SK-N-SH treated with all-trans-retinoic acid at 6 μM for 48 hours (cell line): ENCODE measurements at regions not wholly inside any gene's neighbourhood (a gene's known extent, or its start where the extent isn't known, plus 50 kb on each side); places are given as distances from the start of the nearest gene placed in this dataset.

Source experiments
- ARNTL ChIP-seq: fragments of 450-650 bp; formaldehyde crosslinking; IDR thresholded peaks from 2 replicates; pipeline ENCODE4 v1.5.0; 2020; ENCODE audit warnings: low read depth, mild to moderate bottlenecking, moderate library complexity, borderline replicate concordance
- BACH2 ChIP-seq: fragments of 250-450 bp; sonication (Bioruptor Pico); IDR thresholded peaks from 2 replicates; pipeline ENCODE4 v1.9.0; 2021; ENCODE audit warnings: mild to moderate bottlenecking, borderline replicate concordance
- RARB ChIP-seq: fragments of 250-450 bp; sonication (Bioruptor Pico); IDR thresholded peaks from 2 replicates; pipeline ENCODE4 v1.8.0; 2021; ENCODE audit warnings: mild to moderate bottlenecking, moderate library complexity
- SNAI2 ChIP-seq: fragments of 250-450 bp; sonication (Bioruptor Pico); IDR thresholded peaks from 2 replicates; pipeline ENCODE4 v1.5.0; 2020; ENCODE audit warnings: mild to moderate bottlenecking, moderate library complexity
- TCF4 ChIP-seq: fragments of 250-450 bp; sonication (Bioruptor Pico); IDR thresholded peaks from 2 replicates; pipeline ENCODE4 v1.8.0; 2021; ENCODE audit warnings: mild to moderate bottlenecking, moderate library complexity, borderline replicate concordance
- ZC3H10 ChIP-seq: fragments of 250-450 bp; sonication (Bioruptor Pico); IDR thresholded peaks from 2 replicates; pipeline ENCODE4 v1.5.1; 2021; ENCODE audit warnings: mild to moderate bottlenecking, moderate library complexity
- ZNF565 ChIP-seq: fragments of 450-650 bp; formaldehyde crosslinking; conservative IDR thresholded peaks from 2 replicates; pipeline ENCODE4 v1.5.0; 2020; ENCODE audit warnings: low read depth, mild to moderate bottlenecking, moderate library complexity
- TF ChIP-seq, protein P1 (sequence below): fragments of 250-450 bp; sonication (Bioruptor Pico); IDR thresholded peaks from 2 replicates; pipeline ENCODE4 v1.5.1; 2020; ENCODE audit warnings: low read depth, mild to moderate bottlenecking, moderate library complexity
- TF ChIP-seq, protein P2 (sequence below): fragments of 250-450 bp; sonication (Bioruptor Pico); IDR thresholded peaks from 2 replicates; pipeline ENCODE4 v1.5.1; 2021; ENCODE audit warnings: mild to moderate bottlenecking, moderate library complexity
- TF ChIP-seq, protein P3 (sequence below): fragments of 250-450 bp; sonication (Bioruptor Pico); IDR thresholded peaks from 2 replicates; pipeline ENCODE4 v1.8.0; 2020; ENCODE audit warnings: mild to moderate bottlenecking, moderate library complexity, borderline replicate concordance
- TF ChIP-seq, protein P4 (sequence below): fragments of 250-450 bp; sonication (Bioruptor Pico); IDR thresholded peaks from 2 replicates; pipeline ENCODE4 v1.5.0; 2020; ENCODE audit warnings: mild to moderate bottlenecking, moderate library complexity

DNA sequence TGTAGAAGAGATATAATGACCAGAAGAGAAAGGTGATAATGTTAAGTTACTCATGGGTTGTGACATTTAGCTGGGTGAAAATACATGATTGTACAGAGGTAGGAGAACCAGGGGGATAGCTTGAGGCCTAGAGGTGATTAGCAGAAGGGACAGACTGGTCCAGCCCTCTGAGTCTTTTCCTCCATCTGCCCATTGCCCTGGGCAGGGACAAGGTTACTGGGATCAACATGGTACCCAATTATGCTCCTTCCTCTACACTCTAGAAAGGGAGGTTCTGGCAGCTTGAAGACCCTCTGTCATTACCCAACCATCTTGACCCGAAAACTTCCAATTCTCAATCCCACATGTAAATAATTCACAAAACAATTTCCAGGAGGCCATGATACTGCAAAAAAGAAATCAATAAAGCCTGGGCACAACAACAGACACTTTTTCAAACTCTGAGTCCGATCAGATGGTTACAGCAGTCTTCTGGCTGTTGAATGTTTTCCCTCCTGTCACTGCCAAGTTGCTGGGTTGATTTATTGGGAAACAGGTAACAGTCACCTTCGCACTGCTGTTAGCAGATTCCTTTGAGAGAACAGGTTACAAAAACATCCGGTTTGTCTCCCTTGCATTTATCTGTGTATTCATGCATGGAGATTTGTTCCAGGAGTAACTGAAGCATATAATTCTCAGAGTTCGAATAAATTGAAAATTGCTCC is 239.1 kb upstream of the HTR2A start:
- TF ChIP-seq TCF4 (CRISPR knock-in tag): no peak
- TF ChIP-seq, protein P1, sequence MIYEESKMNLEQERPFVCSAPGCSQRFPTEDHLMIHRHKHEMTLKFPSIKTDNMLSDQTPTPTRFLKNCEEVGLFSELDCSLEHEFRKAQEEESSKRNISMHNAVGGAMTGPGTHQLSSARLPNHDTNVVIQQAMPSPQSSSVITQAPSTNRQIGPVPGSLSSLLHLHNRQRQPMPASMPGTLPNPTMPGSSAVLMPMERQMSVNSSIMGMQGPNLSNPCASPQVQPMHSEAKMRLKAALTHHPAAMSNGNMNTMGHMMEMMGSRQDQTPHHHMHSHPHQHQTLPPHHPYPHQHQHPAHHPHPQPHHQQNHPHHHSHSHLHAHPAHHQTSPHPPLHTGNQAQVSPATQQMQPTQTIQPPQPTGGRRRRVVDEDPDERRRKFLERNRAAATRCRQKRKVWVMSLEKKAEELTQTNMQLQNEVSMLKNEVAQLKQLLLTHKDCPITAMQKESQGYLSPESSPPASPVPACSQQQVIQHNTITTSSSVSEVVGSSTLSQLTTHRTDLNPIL (CRISPR knock-in tag): no peak
- no peak for TF ChIP-seq BACH2 (CRISPR knock-in tag)
- TF ChIP-seq, protein P2, sequence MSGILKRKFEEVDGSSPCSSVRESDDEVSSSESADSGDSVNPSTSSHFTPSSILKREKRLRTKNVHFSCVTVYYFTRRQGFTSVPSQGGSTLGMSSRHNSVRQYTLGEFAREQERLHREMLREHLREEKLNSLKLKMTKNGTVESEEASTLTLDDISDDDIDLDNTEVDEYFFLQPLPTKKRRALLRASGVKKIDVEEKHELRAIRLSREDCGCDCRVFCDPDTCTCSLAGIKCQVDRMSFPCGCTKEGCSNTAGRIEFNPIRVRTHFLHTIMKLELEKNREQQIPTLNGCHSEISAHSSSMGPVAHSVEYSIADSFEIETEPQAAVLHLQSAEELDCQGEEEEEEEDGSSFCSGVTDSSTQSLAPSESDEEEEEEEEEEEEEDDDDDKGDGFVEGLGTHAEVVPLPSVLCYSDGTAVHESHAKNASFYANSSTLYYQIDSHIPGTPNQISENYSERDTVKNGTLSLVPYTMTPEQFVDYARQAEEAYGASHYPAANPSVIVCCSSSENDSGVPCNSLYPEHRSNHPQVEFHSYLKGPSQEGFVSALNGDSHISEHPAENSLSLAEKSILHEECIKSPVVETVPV (CRISPR knock-in tag): no peak
- TF ChIP-seq, protein P3, sequence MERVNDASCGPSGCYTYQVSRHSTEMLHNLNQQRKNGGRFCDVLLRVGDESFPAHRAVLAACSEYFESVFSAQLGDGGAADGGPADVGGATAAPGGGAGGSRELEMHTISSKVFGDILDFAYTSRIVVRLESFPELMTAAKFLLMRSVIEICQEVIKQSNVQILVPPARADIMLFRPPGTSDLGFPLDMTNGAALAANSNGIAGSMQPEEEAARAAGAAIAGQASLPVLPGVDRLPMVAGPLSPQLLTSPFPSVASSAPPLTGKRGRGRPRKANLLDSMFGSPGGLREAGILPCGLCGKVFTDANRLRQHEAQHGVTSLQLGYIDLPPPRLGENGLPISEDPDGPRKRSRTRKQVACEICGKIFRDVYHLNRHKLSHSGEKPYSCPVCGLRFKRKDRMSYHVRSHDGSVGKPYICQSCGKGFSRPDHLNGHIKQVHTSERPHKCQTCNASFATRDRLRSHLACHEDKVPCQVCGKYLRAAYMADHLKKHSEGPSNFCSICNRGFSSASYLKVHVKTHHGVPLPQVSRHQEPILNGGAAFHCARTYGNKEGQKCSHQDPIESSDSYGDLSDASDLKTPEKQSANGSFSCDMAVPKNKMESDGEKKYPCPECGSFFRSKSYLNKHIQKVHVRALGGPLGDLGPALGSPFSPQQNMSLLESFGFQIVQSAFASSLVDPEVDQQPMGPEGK (CRISPR knock-in tag): no peak
- TF ChIP-seq RARB: no peak
- TF ChIP-seq ARNTL (CRISPR knock-in tag): no peak
- TF ChIP-seq, protein P4, sequence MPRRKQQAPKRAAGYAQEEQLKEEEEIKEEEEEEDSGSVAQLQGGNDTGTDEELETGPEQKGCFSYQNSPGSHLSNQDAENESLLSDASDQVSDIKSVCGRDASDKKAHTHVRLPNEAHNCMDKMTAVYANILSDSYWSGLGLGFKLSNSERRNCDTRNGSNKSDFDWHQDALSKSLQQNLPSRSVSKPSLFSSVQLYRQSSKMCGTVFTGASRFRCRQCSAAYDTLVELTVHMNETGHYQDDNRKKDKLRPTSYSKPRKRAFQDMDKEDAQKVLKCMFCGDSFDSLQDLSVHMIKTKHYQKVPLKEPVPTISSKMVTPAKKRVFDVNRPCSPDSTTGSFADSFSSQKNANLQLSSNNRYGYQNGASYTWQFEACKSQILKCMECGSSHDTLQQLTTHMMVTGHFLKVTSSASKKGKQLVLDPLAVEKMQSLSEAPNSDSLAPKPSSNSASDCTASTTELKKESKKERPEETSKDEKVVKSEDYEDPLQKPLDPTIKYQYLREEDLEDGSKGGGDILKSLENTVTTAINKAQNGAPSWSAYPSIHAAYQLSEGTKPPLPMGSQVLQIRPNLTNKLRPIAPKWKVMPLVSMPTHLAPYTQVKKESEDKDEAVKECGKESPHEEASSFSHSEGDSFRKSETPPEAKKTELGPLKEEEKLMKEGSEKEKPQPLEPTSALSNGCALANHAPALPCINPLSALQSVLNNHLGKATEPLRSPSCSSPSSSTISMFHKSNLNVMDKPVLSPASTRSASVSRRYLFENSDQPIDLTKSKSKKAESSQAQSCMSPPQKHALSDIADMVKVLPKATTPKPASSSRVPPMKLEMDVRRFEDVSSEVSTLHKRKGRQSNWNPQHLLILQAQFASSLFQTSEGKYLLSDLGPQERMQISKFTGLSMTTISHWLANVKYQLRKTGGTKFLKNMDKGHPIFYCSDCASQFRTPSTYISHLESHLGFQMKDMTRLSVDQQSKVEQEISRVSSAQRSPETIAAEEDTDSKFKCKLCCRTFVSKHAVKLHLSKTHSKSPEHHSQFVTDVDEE (CRISPR knock-in tag): no peak
- no peak for TF ChIP-seq ZC3H10 (CRISPR knock-in tag)
- no peak for TF ChIP-seq SNAI2 (CRISPR knock-in tag)
- no peak for TF ChIP-seq ZNF565
